ENCODE measurements at regions not wholly inside any gene's neighbourhood (a gene's known extent, or its start where the extent isn't known, plus 50 kb on each side); places are given as distances from the start of the nearest gene placed in this dataset.

- TF ChIP-seq ZNF518A (tag by site-specific recombination; conservative IDR thresholded peaks at IDR 0.05; ENCODE audit: low read depth) (no peak), ZNF776 (tag by site-specific recombination; IDR thresholded peaks at IDR 0.05; ENCODE audit: borderline replicate concordance) (no peak), PATZ1 (tag by site-specific recombination; IDR thresholded peaks at IDR 0.05) (no peak), ZNF2 (tag by site-specific recombination; IDR thresholded peaks at IDR 0.05) (0 out of 2 replicates have a peak, but pooled peaks have one; percentile 32), ZNF354C (tag by site-specific recombination; IDR thresholded peaks at IDR 0.05; ENCODE audit: borderline replicate concordance, low read depth) (no peak), ZNF561 (tag by site-specific recombination; IDR thresholded peaks at IDR 0.05; ENCODE audit: borderline replicate concordance) (no peak), KLF1 (tag by site-specific recombination; IDR thresholded peaks at IDR 0.05) (0 out of 2 replicates have a peak, but pooled peaks have one; percentile 9), ZBTB11 (tag by site-specific recombination; conservative IDR thresholded peaks at IDR 0.05; ENCODE audit: low read depth) (no peak), ZNF18 (tag by site-specific recombination; IDR thresholded peaks at IDR 0.05) (peak; percentile 93), ZNF549 (tag by site-specific recombination; IDR thresholded peaks at IDR 0.05) (no peak), ZNF239 (tag by site-specific recombination; IDR thresholded peaks at IDR 0.05) (no peak), ZNF707 (tag by site-specific recombination; IDR thresholded peaks at IDR 0.05) (no peak), ZBTB7A (tag by site-specific recombination; IDR thresholded peaks at IDR 0.05; ENCODE audit: low read depth) (0 out of 2 replicates have a peak, but pooled peaks have one; percentile 31), WT1 (tag by site-specific recombination; IDR thresholded peaks at IDR 0.05) (peak; percentile 8; the same call in 1 of the 2 replicates), ZNF792 (tag by site-specific recombination; IDR thresholded peaks at IDR 0.05) (no peak), OSR2 (tag by site-specific recombination; IDR thresholded peaks at IDR 0.05) (peak; percentile 55; the same call in 1 of the 2 replicates), ZNF488 (tag by site-specific recombination; IDR thresholded peaks at IDR 0.05) (no peak), ZNF398 (tag by site-specific recombination; IDR thresholded peaks at IDR 0.05) (0 out of 2 replicates have a peak, but pooled peaks have one; percentile 27), HOXD13 (CRISPR knock-in tag; IDR thresholded peaks at IDR 0.05; ENCODE audit: borderline replicate concordance) (no peak), ZNF544 (tag by site-specific recombination; IDR thresholded peaks at IDR 0.05) (no peak), ZNF624 (tag by site-specific recombination; IDR thresholded peaks at IDR 0.05) (no peak), ZNF140 (tag by site-specific recombination; IDR thresholded peaks at IDR 0.05) (no peak), ZSCAN23 (tag by site-specific recombination; IDR thresholded peaks at IDR 0.05) (peak; percentile 59; the same call in 1 of the 2 replicates), HOXC10 (CRISPR knock-in tag; IDR thresholded peaks at IDR 0.05) (no peak)
These were observed 202.9 kb upstream of the IRX3 start (continued) for GRCh38 chr16:54489225-54490111.
